IMR-90 (cell line): ENCODE measurements at regions not wholly inside any gene's neighbourhood (a gene's known extent, or its start where the extent isn't known, plus 50 kb on each side); places are given as distances from the start of the nearest gene placed in this dataset.

Source experiments
- ATAC-seq: fragments of 200-7000 bp; cut with Tn5 transposase; 2 replicates; pipeline ENCODE4 v1.9.1; 2020; ENCODE audit warnings: low read depth, mild to moderate bottlenecking, moderate library complexity
- BruUV-seq: library from RNA; stranded (reverse); fragments of 400-500 nt; replicated peaks from 2 replicates; lab custom pipeline; 2021; lab: Mats Ljungman, UMichigan
- CTCF ChIA-PET: fragments of 300-600 bp; formaldehyde crosslinking; extraction: SDS; loops from one replicate; lab custom pipeline; 2021; ENCODE audit warnings: antibody characterized with exemption; lab: Yijun Ruan, JAX
- POLR2A ChIA-PET: fragments of 300-600 bp; sonication (Branson Sonifier 250); formaldehyde crosslinking; loops from one replicate; lab custom pipeline; 2022; ENCODE audit warnings: antibody characterized with exemption; ENCODE audit not compliant: unreplicated experiment; lab: Charles Lee
- DNase-seq: peaks from one replicate; pipeline ENCODE4 v3.0.0; 2013
- H2AFZ ChIP-seq: replicated peaks from 2 replicates; pipeline ENCODE3; 2013; ENCODE audit warnings: low read length, mild to moderate bottlenecking; ENCODE audit not compliant: poor library complexity
- H2AK5ac ChIP-seq: 2 replicates; pipeline ENCODE4 v1.6.1; 2013; ENCODE audit warnings: low read depth, low read length, inconsistent platforms
- H2AK9ac ChIP-seq: replicated peaks from 2 replicates; pipeline ENCODE3; 2013; ENCODE audit warnings: mild to moderate bottlenecking, low read depth, low read length, moderate library complexity; ENCODE audit not compliant: poor library complexity
- H2BK120ac ChIP-seq: 2 replicates; pipeline ENCODE4 v1.6.1; 2013; ENCODE audit warnings: low read depth, low read length, inconsistent platforms
- H2BK15ac ChIP-seq: 3 replicates; pipeline ENCODE4 v1.6.1; 2013; ENCODE audit warnings: low read depth, low read length, inconsistent platforms
- H2BK20ac ChIP-seq: 2 replicates; pipeline ENCODE4 v1.6.1; 2013; ENCODE audit warnings: low read depth, mild to moderate bottlenecking, inconsistent platforms, low read length, moderate library complexity
- H2BK5ac ChIP-seq: 2 replicates; pipeline ENCODE4 v1.6.1; 2013; ENCODE audit warnings: mild to moderate bottlenecking, low read depth, low read length, inconsistent platforms; ENCODE audit not compliant: poor library complexity, severe bottlenecking
- H3K14ac ChIP-seq: replicated peaks from 2 replicates; pipeline ENCODE4 v1.6.1; 2013; ENCODE audit warnings: low read depth, low read length, inconsistent platforms
- H3K18ac ChIP-seq: 2 replicates; pipeline ENCODE4 v1.6.1; 2013; ENCODE audit warnings: low read depth, low read length, control low read depth
- H3K23ac ChIP-seq: 2 replicates; pipeline ENCODE4 v1.6.1; 2013; ENCODE audit warnings: low read depth, low read length, inconsistent platforms
- H3K27ac ChIP-seq: 2 replicates; pipeline ENCODE4 v1.5.1; 2013; ENCODE audit warnings: mild to moderate bottlenecking, control low read depth, low read length; ENCODE audit not compliant: insufficient read depth
- H3K27me3 ChIP-seq: 2 replicates; pipeline ENCODE4 v1.6.1; 2013; ENCODE audit warnings: low read length; ENCODE audit not compliant: control insufficient read depth, insufficient read depth
- H3K36me3 ChIP-seq: 2 replicates; pipeline ENCODE4 v1.6.1; 2013; ENCODE audit warnings: low read length, mixed read lengths; ENCODE audit not compliant: control insufficient read depth, insufficient read depth
- H3K4ac ChIP-seq: 2 replicates; pipeline ENCODE4 v1.6.1; 2013; ENCODE audit warnings: low read depth, low read length, inconsistent platforms
- H3K4me1 ChIP-seq: 2 replicates; pipeline ENCODE4 v1.6.1; 2013; ENCODE audit warnings: low read length, mixed read lengths; ENCODE audit not compliant: control insufficient read depth, insufficient read depth
- H3K4me2 ChIP-seq: 2 replicates; pipeline ENCODE4 v1.6.1; 2013; ENCODE audit warnings: low read depth, mild to moderate bottlenecking, control low read depth, low read length, moderate library complexity
- H3K4me3 ChIP-seq: 2 replicates; pipeline ENCODE4 v1.5.1; 2013; ENCODE audit warnings: low read depth, mild to moderate bottlenecking, control low read depth, low read length, moderate library complexity; ENCODE audit not compliant: insufficient read depth
- H3K56ac ChIP-seq: 2 replicates; pipeline ENCODE4 v1.6.1; 2013; ENCODE audit warnings: low read length, inconsistent platforms; ENCODE audit not compliant: insufficient read depth; ENCODE audit errors: extremely low read depth
- H3K79me1 ChIP-seq, 2 experiments: 2 replicates each; pipeline ENCODE4 v1.6.1; 2013; ENCODE audit warnings: low read length in 2 of 2, inconsistent platforms in 1 of 2, low read depth in 1 of 2
- H3K9ac ChIP-seq: 2 replicates; pipeline ENCODE4 v1.6.1; 2013; ENCODE audit warnings: low read depth, low read length, control low read depth
- H3K9me1 ChIP-seq: 2 replicates; pipeline ENCODE4 v1.6.1; 2013; ENCODE audit warnings: low read length, inconsistent platforms; ENCODE audit not compliant: insufficient read depth
- H3K9me3 ChIP-seq: 2 replicates; pipeline ENCODE4 v1.6.1; 2013; ENCODE audit warnings: low read length; ENCODE audit not compliant: control insufficient read depth, insufficient read depth
- H4K20me1 ChIP-seq: 2 replicates; pipeline ENCODE4 v1.6.1; 2013; ENCODE audit warnings: low read length, inconsistent platforms; ENCODE audit not compliant: insufficient read depth
- H4K5ac ChIP-seq: 2 replicates; pipeline ENCODE4 v1.6.1; 2013; ENCODE audit warnings: mild to moderate bottlenecking, low read depth, low read length, control low read depth
- H4K8ac ChIP-seq, 2 experiments: 2 replicates each; pipeline ENCODE4 v1.6.1; 2013; ENCODE audit warnings: low read depth in 2 of 2, low read length in 2 of 2, control low read depth in 1 of 2, inconsistent platforms in 1 of 2
- H4K91ac ChIP-seq: 2 replicates; pipeline ENCODE4 v1.6.1; 2013; ENCODE audit warnings: low read depth, low read length, inconsistent platforms; ENCODE audit not compliant: insufficient read depth
- CEBPB ChIP-seq: IDR thresholded peaks from 2 replicates; pipeline ENCODE4 v1.6.1; 2012; ENCODE audit warnings: low read depth, low read length, improper control_type of control experiment
- CHD1 ChIP-seq: IDR thresholded peaks from 2 replicates; pipeline ENCODE4 v1.6.1; 2012; ENCODE audit warnings: low read depth, low read length, improper control_type of control experiment
- FOS ChIP-seq: fragments of 150-350 bp; IDR thresholded peaks from 2 replicates; pipeline ENCODE4 v1.6.1; 2016; ENCODE audit warnings: low read depth, low read length
- MAFK ChIP-seq: IDR thresholded peaks from 2 replicates; pipeline ENCODE4 v1.6.1; 2012; ENCODE audit warnings: low read depth, low read length, improper control_type of control experiment
- MAZ ChIP-seq: IDR thresholded peaks from 2 replicates; pipeline ENCODE4 v1.6.1; 2012; ENCODE audit warnings: low read depth, mild to moderate bottlenecking, low read length, improper control_type of control experiment, moderate library complexity, borderline replicate concordance
- MXI1 ChIP-seq: IDR thresholded peaks from 2 replicates; pipeline ENCODE4 v1.6.1; 2012; ENCODE audit warnings: low read depth, mild to moderate bottlenecking, low read length, moderate library complexity, borderline replicate concordance
- NFE2L2 ChIP-seq: fragments of 150-350 bp; IDR thresholded peaks from 2 replicates; pipeline ENCODE4 v1.6.1; 2016; ENCODE audit warnings: low read depth, mild to moderate bottlenecking, low read length
- POLR2A ChIP-seq: IDR thresholded peaks from 2 replicates; pipeline ENCODE4 v1.6.1; 2012; ENCODE audit warnings: mild to moderate bottlenecking, low read depth, low read length
- RAD21 ChIP-seq: IDR thresholded peaks from 2 replicates; pipeline ENCODE4 v1.6.1; 2012; ENCODE audit warnings: low read length, improper control_type of control experiment
- RFX5 ChIP-seq: IDR thresholded peaks from 2 replicates; pipeline ENCODE4 v1.8.0; 2012; ENCODE audit warnings: low read depth, mild to moderate bottlenecking, low read length, moderate library complexity
- SMC3 ChIP-seq: fragments of 150-350 bp; IDR thresholded peaks from 2 replicates; pipeline ENCODE4 v1.6.1; 2016; ENCODE audit warnings: low read depth, mild to moderate bottlenecking, antibody characterized with exemption, low read length, moderate library complexity
- WGBS, 2 experiments: methylation state at CpG; one replicate each; pipeline versions ENCODE4 v1.1.5 to v1.1.7; 2013; ENCODE audit warnings: missing lambda C conversion rate in 2 of 2; ENCODE audit not compliant: insufficient read length in 1 of 2; ENCODE audit errors: extremely low coverage in 2 of 2; 5-methylcytosine and 5-hydroxymethylcytosine counted together
- dilution Hi-C: fragments of 300-500 bp; cut with HindIII; formaldehyde crosslinking; loops from one replicate; pipeline ENCODE4 v1.14.3; 2018; ENCODE audit warnings: low sequenced_read_pairs; ENCODE audit not compliant: unreplicated experiment
- in situ Hi-C: fragments of 300-500 bp; cut with MboI; formaldehyde crosslinking; loops from 3 replicates; pipeline ENCODE4 v1.14.3; 2019; ENCODE audit warnings: low sequenced_read_pairs, inconsistent platforms, mixed read lengths
- intact Hi-C: fragments of 100-400 bp; cut with micrococcal nuclease; formaldehyde crosslinking; loops from 2 replicates; pipeline ENCODE4 v1.10.0; 2022
- TF ChIP-seq, protein P1 (sequence below): fragments of 150-350 bp; IDR thresholded peaks from 2 replicates; pipeline ENCODE4 v1.6.1; 2016; ENCODE audit warnings: low read depth, mild to moderate bottlenecking, low read length, moderate library complexity, borderline replicate concordance
- TF ChIP-seq, protein P2 (sequence below): conservative IDR thresholded peaks from 2 replicates; pipeline ENCODE4 v1.5.1; 2012; ENCODE audit warnings: mild to moderate bottlenecking, low read depth, low read length, improper control_type of control experiment
- TF ChIP-seq, protein P3 (sequence below): fragments of 150-350 bp; IDR thresholded peaks from 2 replicates; pipeline ENCODE4 v1.6.1; 2017; ENCODE audit warnings: mild to moderate bottlenecking, antibody characterized with exemption, low read length, low read depth

DNA sequence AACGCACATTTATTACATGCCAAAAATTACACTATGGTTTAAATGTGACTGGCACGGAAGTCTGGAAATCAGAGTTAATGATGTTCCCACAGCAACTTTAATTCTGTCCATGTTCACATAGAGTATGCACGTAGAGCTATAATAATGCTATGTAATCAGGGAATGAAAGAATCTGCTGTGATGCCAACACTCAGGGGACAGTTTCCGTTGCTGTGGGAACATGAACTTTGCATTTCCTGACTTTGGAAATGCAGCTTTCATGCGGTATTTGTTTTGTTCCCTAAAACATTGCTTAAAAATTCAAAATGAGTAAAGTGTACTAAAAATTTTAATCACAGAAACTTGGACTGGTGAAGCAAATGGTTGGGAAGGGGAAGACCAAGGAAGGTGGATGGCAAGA lies 65.7 kb downstream of the MAGEA1 start:
- no peak overlapping the region for H2BK15ac ChIP-seq
- no peaks in the 10 kb centered on the region for H3K4me1 ChIP-seq
- H3K14ac ChIP-seq = no peak overlapping the region
- H3K23ac ChIP-seq = no peak overlapping the region
- H3K56ac ChIP-seq = no peak overlapping the region
- H2AFZ ChIP-seq = no peak overlapping the region
- no peak overlapping the region for H3K27ac ChIP-seq
- BruUV-seq = no TSS peak
- no peaks in the 10 kb centered on the region for H4K20me1 ChIP-seq
- no peak overlapping the region for H2BK5ac ChIP-seq
- H3K4me2 ChIP-seq = no peak overlapping the region
- no peaks in the 10 kb centered on the region for H3K9me1 ChIP-seq
- no peaks in the 10 kb centered on the region for H3K9me3 ChIP-seq
- peaks cover 5% of the 10 kb centered on the region for H3K27me3 ChIP-seq
- H2BK20ac ChIP-seq = no peak overlapping the region
- H4K8ac ChIP-seq = no peak overlapping the region
- dilution Hi-C loops = no loop called here
- H3K36me3 ChIP-seq = no peaks in the 10 kb centered on the region
- H4K5ac ChIP-seq = no peak overlapping the region
- POLR2A ChIA-PET = interaction anchor here (0.5 kb wide), 1 partner anchor 1082 kb away, joined by 3 read pairs; no protein-coding TSS in a partner anchor
- H4K91ac ChIP-seq = no peak overlapping the region
- WGBS, 2 experiments = no CpG with 5 or more reads among the region's 5 CpGs
- no peaks in the 10 kb centered on the region for H3K79me1 ChIP-seq
- ATAC-seq (no peak), DNase-seq (no peak)
- TF ChIP-seq CEBPB (no peak), RAD21 (no peak), RFX5 (no peak), NFE2L2 (no peak), MAFK (no peak), MXI1 (no peak), POLR2A (no peak), SMC3 (no peak), MAZ (no peak), FOS (no peak), CHD1 (no peak)
- TF ChIP-seq, protein P1, sequence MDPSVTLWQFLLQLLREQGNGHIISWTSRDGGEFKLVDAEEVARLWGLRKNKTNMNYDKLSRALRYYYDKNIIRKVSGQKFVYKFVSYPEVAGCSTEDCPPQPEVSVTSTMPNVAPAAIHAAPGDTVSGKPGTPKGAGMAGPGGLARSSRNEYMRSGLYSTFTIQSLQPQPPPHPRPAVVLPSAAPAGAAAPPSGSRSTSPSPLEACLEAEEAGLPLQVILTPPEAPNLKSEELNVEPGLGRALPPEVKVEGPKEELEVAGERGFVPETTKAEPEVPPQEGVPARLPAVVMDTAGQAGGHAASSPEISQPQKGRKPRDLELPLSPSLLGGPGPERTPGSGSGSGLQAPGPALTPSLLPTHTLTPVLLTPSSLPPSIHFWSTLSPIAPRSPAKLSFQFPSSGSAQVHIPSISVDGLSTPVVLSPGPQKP = no peak
- TF ChIP-seq, protein P2, sequence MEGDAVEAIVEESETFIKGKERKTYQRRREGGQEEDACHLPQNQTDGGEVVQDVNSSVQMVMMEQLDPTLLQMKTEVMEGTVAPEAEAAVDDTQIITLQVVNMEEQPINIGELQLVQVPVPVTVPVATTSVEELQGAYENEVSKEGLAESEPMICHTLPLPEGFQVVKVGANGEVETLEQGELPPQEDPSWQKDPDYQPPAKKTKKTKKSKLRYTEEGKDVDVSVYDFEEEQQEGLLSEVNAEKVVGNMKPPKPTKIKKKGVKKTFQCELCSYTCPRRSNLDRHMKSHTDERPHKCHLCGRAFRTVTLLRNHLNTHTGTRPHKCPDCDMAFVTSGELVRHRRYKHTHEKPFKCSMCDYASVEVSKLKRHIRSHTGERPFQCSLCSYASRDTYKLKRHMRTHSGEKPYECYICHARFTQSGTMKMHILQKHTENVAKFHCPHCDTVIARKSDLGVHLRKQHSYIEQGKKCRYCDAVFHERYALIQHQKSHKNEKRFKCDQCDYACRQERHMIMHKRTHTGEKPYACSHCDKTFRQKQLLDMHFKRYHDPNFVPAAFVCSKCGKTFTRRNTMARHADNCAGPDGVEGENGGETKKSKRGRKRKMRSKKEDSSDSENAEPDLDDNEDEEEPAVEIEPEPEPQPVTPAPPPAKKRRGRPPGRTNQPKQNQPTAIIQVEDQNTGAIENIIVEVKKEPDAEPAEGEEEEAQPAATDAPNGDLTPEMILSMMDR = no peak
- TF ChIP-seq, protein P3, sequence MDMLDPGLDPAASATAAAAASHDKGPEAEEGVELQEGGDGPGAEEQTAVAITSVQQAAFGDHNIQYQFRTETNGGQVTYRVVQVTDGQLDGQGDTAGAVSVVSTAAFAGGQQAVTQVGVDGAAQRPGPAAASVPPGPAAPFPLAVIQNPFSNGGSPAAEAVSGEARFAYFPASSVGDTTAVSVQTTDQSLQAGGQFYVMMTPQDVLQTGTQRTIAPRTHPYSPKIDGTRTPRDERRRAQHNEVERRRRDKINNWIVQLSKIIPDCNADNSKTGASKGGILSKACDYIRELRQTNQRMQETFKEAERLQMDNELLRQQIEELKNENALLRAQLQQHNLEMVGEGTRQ = no peak
- H2AK9ac ChIP-seq = no peak overlapping the region
- H2AK5ac ChIP-seq = no peak overlapping the region
- H3K18ac ChIP-seq = no peak overlapping the region
- intact Hi-C loops = no loop called here
- no peak overlapping the region for H3K4me3 ChIP-seq
- no peak overlapping the region for H2BK120ac ChIP-seq
- in situ Hi-C loops = no loop called here
- CTCF ChIA-PET = no interaction called here
- no peak overlapping the region for H3K9ac ChIP-seq
- H3K4ac ChIP-seq = no peak overlapping the region
